DMS114 treated with DMSO at 0.1 percent for 48 hours (cell line): ENCODE measurements at regions not wholly inside any gene's neighbourhood (a gene's known extent, or its start where the extent isn't known, plus 50 kb on each side); places are given as distances from the start of the nearest gene placed in this dataset.
"Not testable (repeated sequence)": the region's sequence is repeated elsewhere in the genome, so short reads cannot be mapped to it uniquely, and the experiment has no call there.

Experiments
- DNase-seq: peaks from one replicate; lab custom pipeline; 2025; ENCODE audit not compliant: unreplicated experiment; lab: John Stamatoyannopoulos, UW

DNA sequence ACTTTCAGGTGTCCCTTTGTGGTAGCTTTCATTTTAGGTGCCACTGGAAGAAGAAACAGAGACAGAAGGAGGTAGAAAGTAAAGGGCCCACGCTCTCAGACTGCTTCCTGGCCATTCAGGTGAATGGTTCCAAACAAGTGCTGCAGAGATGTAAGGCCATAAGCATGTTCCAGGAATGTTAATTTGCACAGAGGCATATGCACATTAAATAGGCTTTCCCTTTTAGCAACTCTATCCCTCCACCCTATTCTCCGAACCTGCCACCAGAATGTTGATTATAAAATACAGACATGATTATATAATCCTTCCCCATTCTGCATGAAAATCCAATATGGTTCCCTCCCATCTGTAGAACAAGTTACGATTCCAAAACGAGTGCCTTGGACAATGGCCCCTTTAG, 297.2 kb downstream of the C6orf118 start:
- DNase-seq = no peak

DNA sequence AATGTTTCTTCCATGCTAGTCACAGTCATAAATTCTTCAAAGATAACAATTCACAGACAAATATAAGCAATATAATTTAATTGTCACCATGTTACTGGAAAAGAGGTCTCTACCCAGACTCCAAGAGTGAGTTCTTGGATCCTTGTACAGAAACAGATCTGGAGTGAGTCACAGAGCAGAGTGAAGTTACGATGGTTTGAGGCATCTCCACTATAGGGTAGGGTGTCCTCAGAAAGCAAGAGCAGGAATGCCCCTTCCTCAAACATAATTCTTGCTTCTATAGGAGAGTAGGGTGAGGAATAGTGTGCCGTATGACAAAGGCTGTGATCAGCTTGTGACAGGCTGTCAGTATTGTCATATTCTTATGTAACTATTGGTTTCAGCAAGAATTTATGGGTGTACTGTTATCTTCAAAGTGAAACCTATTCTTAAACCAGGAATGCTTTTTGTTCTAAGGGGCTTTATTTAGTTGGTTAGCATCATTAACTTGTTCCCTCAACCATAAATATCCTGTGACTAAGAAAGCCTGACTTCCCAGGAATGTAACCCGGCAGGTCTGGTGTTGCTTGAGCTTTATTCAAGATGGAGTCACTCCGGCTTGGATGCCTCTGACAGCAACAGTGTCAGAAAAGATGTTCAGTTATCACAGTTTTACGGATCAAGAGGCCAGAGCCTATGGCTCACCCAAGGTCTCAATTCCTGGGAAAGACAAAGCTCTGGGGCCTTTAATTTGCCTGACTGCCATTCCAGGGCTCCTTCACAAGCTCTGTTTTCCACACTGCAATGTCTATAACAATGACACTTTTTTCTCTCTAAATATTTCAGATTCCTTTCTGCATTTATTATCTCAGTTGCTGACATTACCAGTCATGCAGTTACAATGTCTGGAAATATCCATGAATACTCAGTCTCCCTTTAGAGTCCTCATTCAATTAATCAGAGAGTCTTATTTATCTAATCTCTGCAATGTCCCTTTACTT, 298.6 kb downstream of the C6orf118 start:
- no peak for DNase-seq

- no peak for DNase-seq
Measured at GRCh38 chr6:165008971-165009370, 300.4 kb downstream of the C6orf118 start.

DNA sequence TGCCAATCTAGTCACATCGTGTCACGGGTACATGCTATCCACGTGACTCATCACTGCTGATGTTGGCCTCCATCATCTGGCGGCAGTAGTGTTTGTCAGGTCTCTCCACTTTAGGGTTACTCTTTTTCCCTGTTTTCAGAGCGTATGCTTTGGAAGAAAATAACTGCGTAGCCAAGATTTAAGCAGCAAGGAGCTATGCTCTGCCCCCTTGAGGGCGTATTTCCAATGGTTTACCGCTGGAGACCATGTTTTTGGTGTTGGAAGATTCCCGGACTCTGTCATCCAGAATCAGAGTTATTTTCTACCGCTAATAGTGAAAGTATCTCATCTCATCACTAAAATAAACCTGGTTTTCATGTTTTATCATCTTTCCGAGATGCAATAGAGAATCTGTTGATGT, 306.5 kb downstream of the C6orf118 start:
- no peak for DNase-seq

DNA sequence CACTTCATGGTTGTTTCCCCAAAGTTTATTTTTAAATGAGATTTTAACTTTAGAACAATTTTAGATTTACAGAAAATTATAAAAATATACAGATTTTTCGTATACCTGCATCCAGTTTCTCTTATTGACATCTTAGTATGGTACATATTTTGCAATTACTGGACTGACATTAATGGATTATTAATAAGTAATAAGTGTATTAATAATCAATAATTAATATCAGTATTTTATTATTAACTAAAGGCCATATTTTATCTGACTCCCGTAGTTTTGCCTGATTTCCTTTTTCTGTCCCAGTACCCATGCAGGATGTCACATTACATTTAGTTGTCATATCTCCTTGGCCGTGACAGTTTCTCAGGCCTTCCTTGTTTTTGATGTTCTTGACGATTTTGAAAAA, 307.0 kb downstream of the C6orf118 start:
- no peak for DNase-seq

- DNase-seq = no peak
Measured at GRCh38 chr6:165001502-165002157, 307.8 kb downstream of the C6orf118 start.

DNA sequence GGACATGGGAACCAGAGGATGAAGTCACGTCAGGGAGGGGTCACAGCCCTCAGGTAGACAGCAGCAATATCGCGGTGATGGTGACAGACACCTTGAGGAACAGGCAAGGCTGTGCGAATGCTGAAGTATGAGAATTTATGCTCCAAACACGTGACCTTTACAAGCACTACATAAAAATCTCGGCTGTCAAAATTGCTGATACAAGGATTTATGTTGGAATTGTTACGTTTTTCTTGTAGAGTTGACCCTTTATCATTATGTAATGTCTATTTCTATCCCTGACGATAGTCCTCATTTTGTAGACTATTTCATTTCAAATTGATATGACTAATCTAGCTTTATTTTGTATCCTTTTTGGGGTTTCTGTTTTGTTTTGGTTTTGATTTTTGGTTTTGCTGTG, 311.1 kb downstream of the C6orf118 start:
- no peak for DNase-seq

DNA sequence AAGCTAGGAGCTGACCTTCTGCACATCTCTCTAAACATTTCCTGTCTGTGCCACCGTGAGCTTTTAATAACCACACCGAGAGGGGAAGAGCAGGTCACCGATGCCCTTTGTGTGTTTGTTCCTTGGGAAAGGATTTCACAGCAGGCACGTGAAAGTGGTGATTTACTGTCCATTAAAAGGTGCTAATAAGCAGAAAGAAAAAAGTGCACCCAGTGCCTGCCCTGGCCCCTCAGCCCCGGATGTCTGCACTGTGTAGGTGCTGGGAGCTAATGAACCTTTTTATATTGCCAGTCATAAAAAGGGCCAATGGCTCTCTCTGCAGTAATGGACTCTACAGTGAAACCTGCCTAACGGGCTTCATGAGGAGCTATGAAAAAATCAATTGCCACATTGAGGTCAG, 312.6 kb downstream of the C6orf118 start:
- no peak for DNase-seq

DNA sequence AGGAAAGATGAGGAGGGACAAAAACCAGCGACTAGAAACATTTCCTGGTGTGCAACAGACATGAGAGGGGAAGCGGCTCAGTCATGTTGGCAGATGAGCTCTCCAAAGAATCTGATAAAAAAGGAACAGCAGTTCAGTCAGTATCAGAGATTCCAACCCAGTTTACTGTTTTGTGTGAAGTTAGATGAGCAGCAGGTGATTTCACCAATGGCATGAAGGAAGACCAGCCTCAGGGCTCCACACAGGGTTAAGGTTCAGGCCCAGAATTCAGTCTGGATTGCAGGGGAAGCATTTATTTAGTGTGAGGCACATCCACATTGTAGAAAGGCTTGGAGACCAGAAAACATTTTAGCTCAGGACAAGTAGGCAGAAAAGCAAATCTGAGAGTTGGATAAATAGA, 317.8 kb downstream of the C6orf118 start:
- no peak for DNase-seq

- no peak for DNase-seq
Measured at GRCh38 chr6:164990901-164991300, 318.5 kb downstream of the C6orf118 start.

DNA sequence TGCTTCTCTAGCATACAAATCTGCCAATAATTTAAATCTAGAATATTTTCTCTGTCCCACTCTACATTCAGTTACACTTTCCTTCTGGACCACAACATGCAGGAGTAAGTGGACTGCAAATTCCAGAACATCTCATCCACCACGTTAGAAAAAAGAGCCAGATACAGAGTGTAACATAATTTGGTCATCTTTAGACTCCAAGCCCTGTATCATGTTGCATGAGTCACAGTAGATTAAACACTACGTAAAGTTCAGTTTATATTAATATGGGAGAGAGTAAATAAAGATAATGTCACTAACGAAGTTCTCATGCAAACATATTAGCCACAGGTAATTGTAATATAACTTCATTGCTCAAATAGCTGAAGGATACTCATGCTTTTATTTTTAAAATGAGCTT, 327.0 kb downstream of the C6orf118 start:
- no peak for DNase-seq

GRCh38 chr6:164967102-164967501, 342.3 kb downstream of the C6orf118 start:
- DNase-seq = no peak

- DNase-seq = no peak
Measured at GRCh38 chr6:164962805-164963204, 346.6 kb downstream of the C6orf118 start.

GRCh38 chr6:164947164-164947563, 362.2 kb downstream of the C6orf118 start:
- DNase-seq = no peak

- DNase-seq = no peak
Measured at GRCh38 chr6:164942271-164942670, 367.1 kb downstream of the C6orf118 start.

GRCh38 chr6:164933238-164933794, 376.1 kb downstream of the C6orf118 start:
- DNase-seq = not testable (repeated sequence)

DNA sequence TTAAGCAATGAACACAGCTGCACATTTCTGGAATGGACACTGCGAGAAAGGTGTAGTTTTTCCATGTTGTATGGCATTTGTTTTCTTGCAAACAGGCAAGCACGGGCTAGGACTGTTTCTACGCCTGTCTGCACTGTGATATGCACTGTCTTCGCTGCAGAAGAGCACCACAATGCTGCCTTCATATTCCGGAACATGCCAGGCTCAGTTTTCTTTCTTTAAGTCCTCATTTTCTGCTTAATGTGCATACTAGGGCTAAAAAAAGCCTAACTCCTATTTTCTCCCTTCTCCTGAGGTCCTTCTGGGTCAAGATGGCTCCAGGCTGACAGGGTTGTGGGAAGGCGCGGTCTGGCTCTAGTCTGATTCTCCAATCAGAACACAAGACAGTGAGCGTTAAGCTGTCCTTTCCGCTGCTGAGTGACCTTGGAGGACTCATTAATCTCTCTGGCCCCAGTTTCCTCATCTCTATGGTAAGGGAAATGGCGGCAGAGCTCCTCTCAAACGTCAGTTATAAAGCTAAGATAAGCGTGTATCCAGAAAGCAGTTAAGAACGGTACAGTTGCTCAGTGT, 379.9 kb downstream of the C6orf118 start:
- no peak for DNase-seq

DNA sequence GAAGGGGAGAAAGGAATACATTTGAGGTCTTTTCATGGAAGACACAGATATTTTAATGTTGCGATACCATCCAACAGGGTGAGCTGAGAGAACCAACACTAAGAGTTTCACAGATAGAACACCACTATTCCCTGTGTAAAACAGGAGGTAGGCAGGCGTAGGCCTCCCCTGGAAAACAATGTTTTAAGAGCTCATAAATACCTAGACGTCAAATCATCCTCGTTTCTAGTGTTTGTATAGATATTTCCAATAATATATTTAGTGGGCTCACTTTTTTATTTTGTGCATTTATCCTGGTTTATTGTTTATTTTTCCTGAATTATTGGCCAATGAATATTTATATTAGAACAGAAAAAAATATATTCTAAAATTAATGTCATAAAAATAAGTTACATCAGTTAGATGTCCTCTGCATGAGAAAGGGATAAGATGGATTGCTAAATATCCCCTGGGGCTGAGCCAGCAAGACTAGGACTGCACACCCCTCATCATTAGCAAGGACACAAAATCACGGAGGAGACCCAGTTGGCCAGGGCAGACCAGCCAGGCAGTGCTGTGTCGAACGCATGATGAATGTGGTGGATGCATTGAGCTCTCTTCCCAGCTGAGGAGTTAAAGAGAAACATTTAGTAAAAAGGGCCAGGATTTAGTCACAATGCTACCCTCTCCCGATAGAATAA, 380.5 kb downstream of the C6orf118 start:
- no peak for DNase-seq

- DNase-seq = no peak
Measured at GRCh38 chr6:164928057-164928727, 381.2 kb downstream of the C6orf118 start.

- DNase-seq = peak; percentile 8
Measured at GRCh38 chr6:164927288-164928056, 381.9 kb downstream of the C6orf118 start.
